Middle frontal gyrus (tissue), 1 donor: ENCODE measurements at regions not wholly inside any gene's neighbourhood (a gene's known extent, or its start where the extent isn't known, plus 50 kb on each side); places are given as distances from the start of the nearest gene placed in this dataset.

Experiments used
- DNase-seq: peaks from one replicate; pipeline ENCODE4 v3.0.0-alpha.2; 2015; ENCODE audit warnings: low spot score; ENCODE audit errors: extremely low spot score

DNA sequence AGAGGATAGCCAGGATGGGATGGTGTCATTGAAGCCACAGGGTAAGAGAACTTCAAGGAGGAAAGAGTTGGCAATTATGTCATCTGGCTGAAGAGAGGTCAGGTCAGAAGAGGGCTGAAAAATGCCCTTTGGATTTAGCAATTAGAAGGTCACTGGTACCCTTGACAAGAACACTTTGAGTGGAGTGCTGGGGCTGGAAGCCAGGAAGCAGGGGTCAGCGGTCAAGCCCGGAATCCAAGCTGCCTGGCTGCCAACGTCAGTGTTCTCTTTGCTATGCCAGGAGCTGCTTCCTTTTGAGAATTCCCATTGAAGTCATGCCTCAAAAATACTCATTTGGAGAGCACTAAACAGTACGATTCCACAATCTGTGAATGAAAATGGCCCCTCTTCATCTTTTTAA is 386.5 kb downstream of the SHQ1 start:
- DNase-seq: no peak

DNA sequence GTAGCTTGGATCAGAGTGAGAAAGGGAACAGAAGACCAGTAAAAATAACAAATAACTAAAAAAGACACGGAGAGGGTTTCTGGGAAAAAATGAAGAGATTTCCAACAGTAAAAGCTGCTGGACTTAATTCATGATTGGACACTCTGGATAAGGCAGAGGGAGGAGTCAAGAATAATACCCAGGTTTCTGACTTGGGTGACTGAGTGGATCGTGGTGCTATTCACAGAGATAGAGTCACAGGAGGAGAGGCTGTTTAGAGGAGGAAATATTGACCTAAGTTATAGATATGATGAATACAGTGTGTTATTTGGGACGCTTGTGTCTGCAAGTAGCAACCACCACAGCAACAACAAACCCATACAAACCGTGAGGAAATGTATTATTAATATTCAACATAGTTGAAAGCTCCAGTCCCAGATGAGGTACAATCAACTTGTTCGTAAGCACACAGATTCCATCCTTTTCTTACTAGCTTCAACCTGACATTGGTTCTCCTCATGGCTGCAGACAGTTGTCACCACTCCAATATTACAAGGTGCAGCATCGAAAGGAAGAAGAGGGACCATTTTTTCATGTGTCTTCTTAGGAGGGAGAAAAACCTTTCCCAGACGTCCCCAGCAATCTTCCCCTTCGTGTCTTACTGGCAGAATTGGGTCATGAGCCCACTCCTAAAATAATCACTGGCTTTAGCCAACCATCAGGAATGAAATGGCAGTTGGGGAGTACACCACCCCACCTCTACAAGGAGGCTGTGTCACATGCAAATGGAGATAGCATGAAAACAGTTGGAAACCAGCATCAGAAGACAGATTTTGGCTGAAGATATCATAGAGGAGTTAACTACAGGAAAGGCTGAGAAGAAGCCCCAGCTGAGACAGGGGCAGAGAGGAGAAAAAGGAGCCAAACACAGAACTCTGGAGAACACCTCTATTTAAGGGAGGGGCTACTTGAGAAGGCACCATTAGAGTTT is 387.8 kb downstream of the SHQ1 start:
- no peak for DNase-seq

DNA sequence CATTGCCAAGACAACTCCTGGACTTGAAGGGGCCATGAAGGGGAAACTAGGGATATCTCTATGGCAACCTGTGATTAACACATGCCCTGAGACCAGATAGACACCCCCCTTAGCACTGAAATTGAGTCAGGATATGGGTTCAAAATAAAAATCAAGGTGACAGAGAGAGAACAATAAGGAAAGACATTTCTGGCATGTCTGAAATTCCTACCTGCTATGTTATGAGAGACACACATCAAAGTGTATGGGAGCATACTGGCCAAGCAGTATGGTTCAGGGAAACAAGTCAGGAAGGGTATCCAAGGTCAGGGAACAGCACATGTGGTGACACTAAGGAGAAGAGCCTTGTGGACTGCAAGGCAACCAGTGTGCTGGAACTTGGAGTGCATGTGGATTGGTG is 388.7 kb downstream of the SHQ1 start:
- no peak for DNase-seq

- DNase-seq: no peak
Observed at GRCh38 chr3:72458375-72458774, 389.9 kb downstream of the SHQ1 start.

DNA sequence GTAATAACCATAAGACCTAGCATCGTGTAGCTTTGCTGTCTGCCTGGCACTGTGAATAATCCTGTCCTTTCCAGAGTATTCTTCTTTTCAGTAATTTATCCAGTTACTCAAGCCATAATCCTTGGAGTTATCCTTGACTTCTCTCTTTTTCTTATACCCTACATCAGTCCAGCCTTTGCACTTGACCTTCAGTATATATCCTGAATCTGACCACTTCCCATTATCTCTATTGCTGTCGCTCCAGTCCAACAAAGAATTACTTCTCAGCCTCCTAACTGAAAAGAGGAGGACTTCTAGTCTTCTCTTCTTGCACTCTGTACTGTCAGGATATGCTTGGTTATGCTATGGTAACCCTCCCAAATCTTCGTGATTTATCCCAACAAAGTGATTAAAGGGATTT is 393.8 kb downstream of the SHQ1 start:
- DNase-seq: no peak

- DNase-seq: no peak
Observed at GRCh38 chr3:72453706-72454105, 394.5 kb downstream of the SHQ1 start.

- no peak for DNase-seq
Observed at GRCh38 chr3:72452745-72453144, 395.5 kb downstream of the SHQ1 start.

GRCh38 chr3:72451841-72452240 is 396.4 kb downstream of the SHQ1 start:
- DNase-seq: no peak

DNA sequence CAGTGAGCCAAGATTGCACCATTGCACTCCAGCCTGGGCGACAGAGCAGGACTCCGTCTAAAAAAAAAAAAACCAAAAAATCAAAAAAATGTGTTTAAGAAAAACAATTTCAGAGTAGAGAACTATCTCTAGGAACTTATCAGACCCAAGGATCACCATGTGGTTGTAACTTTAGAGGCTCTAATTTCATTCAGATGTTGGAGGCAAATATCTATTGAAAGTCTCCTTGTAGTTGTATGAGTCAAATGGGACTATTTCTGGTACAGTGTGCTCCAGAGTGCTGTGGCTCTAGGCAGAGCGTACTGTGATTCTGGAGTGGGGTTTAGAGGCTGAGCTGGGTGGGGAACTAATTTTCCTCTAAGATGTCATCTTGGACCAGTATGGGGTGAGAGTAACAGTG is 398.7 kb downstream of the SHQ1 start:
- DNase-seq: no peak

- DNase-seq: no peak
Observed at GRCh38 chr3:72448858-72449257, 399.4 kb downstream of the SHQ1 start.

GRCh38 chr3:72448375-72448823 is 399.8 kb downstream of the SHQ1 start:
- DNase-seq: no peak

DNA sequence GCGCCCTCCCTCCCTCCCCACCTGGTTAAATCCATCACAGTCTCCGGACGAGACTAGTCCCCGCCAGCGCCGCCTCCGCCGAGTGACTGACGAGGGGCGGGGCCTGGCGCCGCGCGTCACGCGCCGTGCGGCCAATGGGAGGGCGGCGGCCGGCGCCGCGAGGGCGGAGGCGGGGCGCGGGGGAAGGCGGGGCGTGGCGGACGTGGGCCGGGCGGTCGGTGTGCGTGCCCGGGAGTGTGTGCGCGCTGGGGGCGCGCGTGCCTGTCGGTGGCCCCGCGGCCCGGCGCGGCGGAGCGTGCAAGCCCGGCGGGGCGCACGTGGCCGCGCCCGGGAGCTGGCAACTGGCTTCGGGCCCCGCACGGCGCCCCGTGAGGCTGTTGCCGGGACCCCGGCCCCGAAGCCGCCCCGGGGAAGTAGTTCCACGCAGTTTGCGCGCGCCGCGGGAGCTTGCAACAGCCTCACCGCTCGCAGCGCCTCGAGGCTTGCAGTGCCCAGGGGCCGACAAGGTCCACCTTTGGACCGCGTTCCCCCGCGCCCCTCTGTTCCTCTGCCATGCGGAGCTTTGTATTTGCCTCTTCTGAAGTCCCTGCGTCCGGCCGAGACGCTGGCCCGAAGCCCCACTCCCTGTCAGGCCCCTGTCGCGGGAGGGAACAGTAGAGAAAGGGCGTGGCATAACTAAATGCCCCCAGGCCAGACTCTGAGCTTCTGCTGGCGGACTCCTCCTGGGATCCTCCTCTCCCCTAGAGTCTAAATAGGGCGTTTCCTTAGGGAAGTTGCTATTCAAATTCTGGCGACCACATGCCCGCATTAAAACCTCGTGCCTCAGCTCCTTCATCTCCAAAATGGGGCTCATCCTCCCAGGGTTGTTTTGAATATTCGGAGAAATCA is 400.9 kb downstream of the SHQ1 start:
- peak; percentile 81 for DNase-seq

- DNase-seq: no peak
Observed at GRCh38 chr3:72446218-72447058, 401.8 kb downstream of the SHQ1 start, which contains the start of gene RYBP. TSS of gene RYBP (minus strand) at chr3:72446621.

GRCh38 chr3:72445827-72446217 is 402.4 kb downstream of the SHQ1 start:
- no peak for DNase-seq

GRCh38 chr3:72444656-72445223 is 403.5 kb downstream of the SHQ1 start:
- DNase-seq: no peak

DNA sequence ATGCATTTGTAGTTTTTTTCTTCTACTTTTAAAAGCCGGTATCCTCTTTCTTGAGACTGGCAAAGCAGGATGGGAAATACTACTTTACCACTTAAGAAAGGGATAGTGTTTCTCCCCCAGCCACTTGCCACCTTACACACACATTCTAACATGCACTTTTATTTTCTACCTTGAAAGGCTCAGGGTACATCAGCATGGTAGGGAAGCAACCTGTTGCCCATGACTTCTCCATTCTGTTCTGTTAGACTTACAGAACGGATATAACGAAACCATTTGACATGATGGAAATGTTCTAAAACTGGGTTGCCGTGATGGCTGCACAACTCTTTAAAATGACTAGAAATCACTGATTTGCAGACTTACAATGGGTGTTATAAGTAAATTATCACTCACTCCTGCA is 405.5 kb downstream of the SHQ1 start:
- no peak for DNase-seq

- DNase-seq: no peak
Observed at GRCh38 chr3:72441284-72441994, 406.8 kb downstream of the SHQ1 start.

GRCh38 chr3:72440491-72440890 is 407.8 kb downstream of the SHQ1 start:
- no peak for DNase-seq

- no peak for DNase-seq
Observed at GRCh38 chr3:72439321-72440183, 408.7 kb downstream of the SHQ1 start.
